Cardiac muscle cell (in vitro differentiated cells and primary cell): ENCODE measurements at regions not wholly inside any gene's neighbourhood (a gene's known extent, or its start where the extent isn't known, plus 50 kb on each side); places are given as distances from the start of the nearest gene placed in this dataset.

Source experiments
- DNase-seq, 2 donors: peaks; one replicate each; pipeline versions ENCODE4 v3.0.0 to v3.0.0-alpha.2; 2010 to 2017; ENCODE audit warnings: low read depth in 1 of 2, low spot score in 1 of 2
- H3K27ac ChIP-seq: fragments of 200-600 bp; sonication (generic); 2 replicates; pipeline ENCODE4 v1.5.1; 2016
- H3K27me3 ChIP-seq: fragments of 200-600 bp; sonication (generic); 2 replicates; pipeline ENCODE4 v1.6.0; 2016; ENCODE audit warnings: control low read depth
- H3K36me3 ChIP-seq: fragments of 200-600 bp; sonication (generic); 2 replicates; pipeline ENCODE4 v1.5.1; 2016; ENCODE audit warnings: control low read depth
- H3K4me1 ChIP-seq: fragments of 200-600 bp; sonication (generic); 2 replicates; pipeline ENCODE4 v1.8.1; 2017; ENCODE audit warnings: low read depth, mild to moderate bottlenecking, mixed run types
- H3K4me3 ChIP-seq: fragments of 200-600 bp; sonication (generic); 2 replicates; pipeline ENCODE4 v1.5.1; 2016; ENCODE audit warnings: mild to moderate bottlenecking
- H3K9me3 ChIP-seq: fragments of 200-600 bp; sonication (generic); 2 replicates; pipeline ENCODE4 v1.5.1; 2017; ENCODE audit warnings: low read depth, mild to moderate bottlenecking, control low read depth
- TF ChIP-seq, protein P1 (sequence below): IDR thresholded peaks from 2 replicates; pipeline ENCODE4 v1.5.1; 2012; ENCODE audit warnings: low read depth, mild to moderate bottlenecking, low read length

- Histone ChIP-seq H3K4me1 (no peaks in the 10 kb centered on the region), H3K9me3 (no peaks in the 10 kb centered on the region), H3K36me3 (no peaks in the 10 kb centered on the region), H3K27me3 (no peaks in the 10 kb centered on the region), H3K4me3 (no peak overlapping the region), H3K27ac (no peak overlapping the region)
- TF ChIP-seq, protein P1, sequence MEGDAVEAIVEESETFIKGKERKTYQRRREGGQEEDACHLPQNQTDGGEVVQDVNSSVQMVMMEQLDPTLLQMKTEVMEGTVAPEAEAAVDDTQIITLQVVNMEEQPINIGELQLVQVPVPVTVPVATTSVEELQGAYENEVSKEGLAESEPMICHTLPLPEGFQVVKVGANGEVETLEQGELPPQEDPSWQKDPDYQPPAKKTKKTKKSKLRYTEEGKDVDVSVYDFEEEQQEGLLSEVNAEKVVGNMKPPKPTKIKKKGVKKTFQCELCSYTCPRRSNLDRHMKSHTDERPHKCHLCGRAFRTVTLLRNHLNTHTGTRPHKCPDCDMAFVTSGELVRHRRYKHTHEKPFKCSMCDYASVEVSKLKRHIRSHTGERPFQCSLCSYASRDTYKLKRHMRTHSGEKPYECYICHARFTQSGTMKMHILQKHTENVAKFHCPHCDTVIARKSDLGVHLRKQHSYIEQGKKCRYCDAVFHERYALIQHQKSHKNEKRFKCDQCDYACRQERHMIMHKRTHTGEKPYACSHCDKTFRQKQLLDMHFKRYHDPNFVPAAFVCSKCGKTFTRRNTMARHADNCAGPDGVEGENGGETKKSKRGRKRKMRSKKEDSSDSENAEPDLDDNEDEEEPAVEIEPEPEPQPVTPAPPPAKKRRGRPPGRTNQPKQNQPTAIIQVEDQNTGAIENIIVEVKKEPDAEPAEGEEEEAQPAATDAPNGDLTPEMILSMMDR: no peak
- DNase-seq: peak in 1 of 2 donors; percentile 37
Measured at GRCh38 chr12:13289653-13290289, 93.2 kb downstream of the EMP1 start.

DNA sequence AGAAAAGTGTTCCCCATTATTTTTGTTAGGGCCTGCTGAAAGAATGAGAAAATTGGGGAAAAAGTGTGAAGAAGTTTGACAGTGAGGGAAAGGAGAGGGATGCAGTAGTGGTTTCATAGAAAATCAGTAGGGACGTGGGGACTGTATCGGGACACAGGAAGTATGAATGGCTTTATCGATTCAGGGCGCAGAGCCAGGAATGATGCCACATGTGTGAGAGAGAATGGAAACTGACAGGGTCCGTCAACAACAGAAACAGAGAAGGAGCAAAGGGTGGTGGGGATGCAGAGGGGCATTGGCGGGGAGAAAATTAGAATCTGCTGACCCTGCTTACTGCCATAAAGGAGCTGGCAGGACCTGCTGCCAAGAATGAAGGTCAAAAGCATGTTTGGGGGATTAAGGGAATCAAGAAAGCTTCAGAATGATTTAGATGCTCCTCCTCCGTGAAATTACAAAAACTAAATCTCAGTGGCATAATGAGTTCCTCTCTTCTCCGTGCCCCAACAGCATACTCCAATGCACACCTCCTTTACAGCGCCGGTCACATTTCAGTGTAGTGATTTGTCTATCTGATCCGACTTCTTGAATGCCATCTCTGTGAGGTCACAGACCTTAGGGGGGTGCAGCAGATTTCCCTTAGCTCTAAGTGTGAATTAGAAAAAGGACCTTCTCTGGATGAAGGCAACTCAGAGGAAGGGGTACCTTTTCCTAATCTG, 92.6 kb downstream of the EMP1 start:
- no peak for DNase-seq
- no peaks in the 10 kb centered on the region for H3K36me3 ChIP-seq
- no peaks in the 10 kb centered on the region for H3K27me3 ChIP-seq
- no peak overlapping the region for H3K4me3 ChIP-seq
- H3K4me1 ChIP-seq: no peaks in the 10 kb centered on the region
- TF ChIP-seq, protein P1: no peak
- H3K27ac ChIP-seq: no peak overlapping the region
- H3K9me3 ChIP-seq: no peaks in the 10 kb centered on the region

- H3K4me1 ChIP-seq: no peaks in the 10 kb centered on the region
- H3K27ac ChIP-seq: no peak overlapping the region
- no peak overlapping the region for H3K4me3 ChIP-seq
- TF ChIP-seq, protein P1: no peak
- peak in 1 of 2 donors; percentile 47 for DNase-seq
- no peaks in the 10 kb centered on the region for H3K9me3 ChIP-seq
- no peaks in the 10 kb centered on the region for H3K36me3 ChIP-seq
- no peaks in the 10 kb centered on the region for H3K27me3 ChIP-seq
Measured at GRCh38 chr12:13288501-13288900, 92.0 kb downstream of the EMP1 start.

DNA sequence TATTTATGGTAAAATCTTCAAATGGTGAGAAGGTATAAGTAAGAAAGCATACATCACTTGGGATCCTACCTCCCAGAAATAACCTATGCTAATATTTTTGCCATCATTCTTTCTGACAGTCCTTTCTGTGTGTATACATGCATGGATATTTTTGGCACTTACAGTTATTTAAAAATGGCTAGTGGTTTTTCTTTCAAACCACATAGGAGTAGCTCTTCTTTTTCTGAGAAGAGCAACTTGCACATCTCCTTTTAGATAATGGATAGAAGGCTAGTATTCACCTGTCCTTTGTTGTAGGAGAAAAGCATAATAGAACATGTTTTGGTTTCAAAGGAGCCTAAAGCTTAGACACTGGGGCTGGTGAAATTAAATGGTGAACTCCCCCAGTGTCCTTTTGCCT, 87.3 kb downstream of the EMP1 start:
- Histone ChIP-seq H3K36me3 (no peaks in the 10 kb centered on the region), H3K9me3 (no peaks in the 10 kb centered on the region), H3K4me3 (no peak overlapping the region), H3K27ac (no peak overlapping the region), H3K4me1 (no peaks in the 10 kb centered on the region), H3K27me3 (peaks cover 23% of the 10 kb centered on the region)
- no peak for DNase-seq
- TF ChIP-seq, protein P1: no peak

GRCh38 chr12:13282861-13283260, 86.3 kb downstream of the EMP1 start:
- H3K4me1 ChIP-seq: no peaks in the 10 kb centered on the region
- TF ChIP-seq, protein P1: no peak
- peaks cover 26% of the 10 kb centered on the region for H3K27me3 ChIP-seq
- no peaks in the 10 kb centered on the region for H3K36me3 ChIP-seq
- H3K9me3 ChIP-seq: no peaks in the 10 kb centered on the region
- H3K4me3 ChIP-seq: no peak overlapping the region
- DNase-seq: no peak
- H3K27ac ChIP-seq: no peak overlapping the region
